H54 (cell line): ENCODE measurements at regions not wholly inside any gene's neighbourhood (a gene's known extent, or its start where the extent isn't known, plus 50 kb on each side); places are given as distances from the start of the nearest gene placed in this dataset.

Experiments used
- DNase-seq: peaks from one replicate; pipeline ENCODE4 v3.0.0; 2011; ENCODE audit warnings: low spot score, mixed read lengths; ENCODE audit not compliant: insufficient read length
- FAIRE-seq: peaks from 3 replicates; lab custom pipeline; 2011; peaks lifted over from hg19 to GRCh38; lab: Jason Lieb, UNC
- POLR2A ChIP-seq: IDR thresholded peaks from 2 replicates; pipeline ENCODE4 v1.6.1; 2011; ENCODE audit warnings: low read depth, mild to moderate bottlenecking, low read length

GRCh38 chr14:94679106-94679810, 67.1 kb downstream of the SERPINA3 start:
- FAIRE-seq (no peak), DNase-seq (no peak)
- TF ChIP-seq POLR2A: no peak

DNA sequence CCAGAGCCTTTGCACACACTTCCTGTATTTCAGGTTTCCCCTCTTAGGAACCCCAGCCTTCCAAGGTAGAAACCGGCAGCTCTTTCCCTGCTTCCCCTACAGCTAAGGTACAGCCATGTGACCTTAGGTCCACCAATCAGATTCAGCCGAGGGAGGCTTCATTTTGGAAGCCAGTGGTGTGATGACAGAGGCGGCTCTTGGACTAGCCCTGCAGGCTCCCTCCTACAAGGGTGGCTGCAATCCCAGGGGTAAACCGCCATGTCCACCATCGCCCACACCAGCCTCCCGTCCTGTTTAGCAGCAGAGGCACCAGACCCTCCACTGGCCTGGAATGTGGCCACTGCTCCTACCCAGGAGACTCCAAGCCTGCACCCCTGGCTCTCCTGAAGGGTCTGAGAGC, 65.6 kb downstream of the SERPINA3 start:
- DNase-seq: no peak
- FAIRE-seq: no peak
- no peak for TF ChIP-seq POLR2A

DNA sequence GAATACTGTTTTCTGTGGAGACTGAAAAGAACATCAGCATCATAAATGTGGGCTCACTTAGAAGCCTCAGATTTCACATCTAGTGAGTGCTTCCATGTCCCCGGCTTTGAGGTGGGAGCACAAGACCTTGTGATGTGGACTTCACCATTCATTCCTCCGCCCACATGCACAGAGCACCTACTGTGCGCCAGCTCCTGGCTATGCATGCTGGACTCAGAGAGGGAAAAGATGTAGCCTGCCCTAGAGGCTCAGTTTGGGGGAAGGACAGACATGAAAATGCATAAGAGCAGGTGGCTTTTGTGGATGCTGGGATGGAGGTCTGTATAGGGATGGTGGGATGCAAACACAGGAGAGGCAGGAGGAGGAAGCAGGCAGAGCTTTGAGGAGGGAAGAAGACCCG, 65.0 kb downstream of the SERPINA3 start:
- no peak for TF ChIP-seq POLR2A
- FAIRE-seq: no peak
- no peak for DNase-seq

DNA sequence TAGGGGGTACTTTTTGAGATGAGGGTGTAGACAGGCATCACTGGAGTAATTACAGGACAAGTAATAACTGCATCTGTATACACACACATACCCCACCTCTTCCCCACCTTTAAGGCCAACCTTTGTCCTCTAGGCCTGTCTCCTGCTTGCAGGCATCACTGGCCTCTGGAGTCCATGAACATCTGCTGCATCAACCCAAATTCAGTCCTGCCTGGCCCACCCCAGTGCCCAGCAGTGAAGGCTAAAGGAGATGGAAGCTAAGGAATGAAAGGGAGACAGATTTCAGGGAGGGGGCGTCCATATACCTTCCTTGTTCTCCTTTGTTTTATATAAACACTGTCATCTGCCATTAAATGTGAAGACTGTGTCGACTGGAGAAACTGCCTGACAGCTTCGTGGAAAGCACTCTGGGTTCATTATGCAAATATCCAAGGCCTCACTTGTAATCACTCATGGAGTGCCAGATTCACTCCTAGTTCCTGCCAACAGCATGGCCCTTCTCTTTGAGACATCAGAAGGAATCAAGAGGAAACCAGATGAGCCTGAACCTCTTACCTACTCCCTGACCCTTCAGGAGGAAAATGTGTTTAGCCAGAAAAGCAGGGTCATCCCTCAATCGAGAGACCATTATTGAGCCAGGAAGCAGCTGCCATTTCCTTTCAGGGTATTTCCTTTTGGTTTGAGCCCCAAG, 64.4 kb downstream of the SERPINA3 start:
- DNase-seq (no peak), FAIRE-seq (no peak)
- no peak for TF ChIP-seq POLR2A

DNA sequence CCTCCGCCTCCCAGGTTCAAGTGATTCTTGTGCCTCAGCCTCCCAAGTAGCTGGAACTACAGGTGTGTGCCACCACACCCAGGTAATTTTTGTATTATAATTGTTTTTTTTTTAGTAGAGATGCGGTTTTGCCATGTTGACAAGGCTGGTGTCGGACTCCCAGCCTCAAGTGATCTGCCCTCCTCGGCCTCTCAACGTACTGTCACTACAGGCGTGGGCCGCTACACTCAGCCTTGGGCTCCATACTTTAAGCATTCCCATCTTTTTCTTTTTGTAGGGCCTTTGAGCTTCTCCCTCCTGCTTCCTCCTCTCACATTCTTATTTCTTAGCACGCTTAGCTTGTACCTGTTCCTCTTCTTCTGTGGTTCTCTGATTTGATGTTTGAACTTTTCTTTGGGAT, 62.8 kb downstream of the SERPINA3 start:
- no peak for FAIRE-seq

DNA sequence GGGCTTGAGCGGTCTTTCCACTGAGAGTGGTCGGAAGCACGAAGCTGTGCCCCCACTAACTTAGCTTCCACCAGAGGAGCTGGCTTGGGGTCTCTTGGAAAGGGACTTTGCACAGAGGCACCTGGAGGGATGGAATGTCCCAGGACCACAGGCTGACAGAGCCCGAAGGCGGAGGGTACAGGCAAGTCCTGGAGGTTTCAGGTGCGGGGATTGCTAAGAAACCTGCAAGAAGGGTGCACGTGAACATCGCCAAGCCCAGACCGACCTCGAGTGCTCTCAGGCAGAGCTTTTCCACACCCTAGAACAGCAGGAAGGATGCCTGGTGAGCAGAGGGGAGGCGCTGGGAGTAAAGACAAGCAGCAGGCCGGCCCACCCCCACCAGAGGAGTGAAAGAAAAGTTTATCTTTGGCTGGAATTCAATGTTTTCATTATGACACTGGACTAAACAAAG, 61.6 kb downstream of the SERPINA3 start:
- FAIRE-seq: no peak
- no peak for TF ChIP-seq POLR2A
- DNase-seq: no peak

More for the DNA sequence above, 62.8 kb downstream of the SERPINA3 start:
- no peak for TF ChIP-seq POLR2A
- no peak for DNase-seq
